CD14-positive monocyte (primary cell): ENCODE measurements at regions not wholly inside any gene's neighbourhood (a gene's known extent, or its start where the extent isn't known, plus 50 kb on each side); places are given as distances from the start of the nearest gene placed in this dataset.
"Not testable (repeated sequence)": the region's sequence is repeated elsewhere in the genome, so short reads cannot be mapped to it uniquely, and the experiment has no call there.

Experiments used
- DNase-seq, 3 donors: peaks; one replicate each; pipeline ENCODE4 v3.0.0-alpha.2; 2011 to 2022
- H2AFZ ChIP-seq: 2 replicates; pipeline ENCODE4 v1.6.0; 2012; ENCODE audit warnings: mild to moderate bottlenecking, low read depth, low read length, inconsistent platforms; ENCODE audit not compliant: insufficient read depth, poor library complexity, severe bottlenecking
- H3K27ac ChIP-seq, 2 donors: 1 replicate in 1 of 2; 2 replicates in 1 of 2; pipeline ENCODE4 v1.5.1; 2012 to 2013; ENCODE audit warnings: low read length in 2 of 2, control low read depth in 1 of 2, inconsistent platforms in 1 of 2, low read depth in 1 of 2, mild to moderate bottlenecking in 1 of 2
- H3K27me3 ChIP-seq, 2 donors: one replicate each; pipeline versions ENCODE4 v1.6.0 to v1.6.1; 2011 to 2013; ENCODE audit warnings: low read length in 2 of 2; ENCODE audit not compliant: control insufficient read depth in 2 of 2, insufficient read depth in 2 of 2
- H3K36me3 ChIP-seq, 2 donors: replicated peaks in 1 of 2; 1 replicate in 1 of 2; 2 replicates in 1 of 2; pipeline versions ENCODE4 v1.5.1 to v1.6.1; 2012 to 2013; ENCODE audit warnings: low read length in 2 of 2, control low read depth in 1 of 2, inconsistent platforms in 1 of 2, mild to moderate bottlenecking in 1 of 2; ENCODE audit not compliant: insufficient read depth in 2 of 2, control insufficient read depth in 1 of 2
- H3K4me1 ChIP-seq, 2 donors: 1 replicate in 1 of 2; 2 replicates in 1 of 2; pipeline versions ENCODE4 v1.5.1 to v1.6.1; 2012 to 2013; ENCODE audit warnings: low read length in 2 of 2, control low read depth in 1 of 2, inconsistent platforms in 1 of 2, mild to moderate bottlenecking in 1 of 2, moderate library complexity in 1 of 2; ENCODE audit not compliant: insufficient read depth in 2 of 2, control insufficient read depth in 1 of 2
- H3K4me2 ChIP-seq: replicated peaks from 2 replicates; pipeline ENCODE3; 2012; ENCODE audit warnings: low read length, moderate library complexity, mild to moderate bottlenecking; ENCODE audit not compliant: poor library complexity, severe bottlenecking; ENCODE audit errors: extremely low read depth
- H3K4me3 ChIP-seq, 3 experiments: fragments of 200-600 bp in 1 of 3; sonication (generic) in 1 of 3; replicated peaks in 1 of 3; 1 replicate in 2 of 3; 2 replicates in 1 of 3; pipeline ENCODE4 v1.5.1; 2011 to 2013; ENCODE audit warnings: low read length in 3 of 3, mild to moderate bottlenecking in 3 of 3, control low read depth in 2 of 3, low read depth in 2 of 3, inconsistent platforms in 1 of 3, moderate library complexity in 1 of 3
- H3K79me2 ChIP-seq: 2 replicates; pipeline ENCODE4 v1.6.0; 2012; ENCODE audit warnings: mild to moderate bottlenecking, control low read depth, inconsistent platforms, low read length, moderate library complexity; ENCODE audit not compliant: insufficient read depth
- H3K9ac ChIP-seq: 2 replicates; pipeline ENCODE4 v1.6.0; 2017; ENCODE audit warnings: low read length, mild to moderate bottlenecking; ENCODE audit not compliant: insufficient read depth, poor library complexity, severe bottlenecking
- H3K9me3 ChIP-seq, 2 donors: replicated peaks in 1 of 2; 1 replicate in 1 of 2; 2 replicates in 1 of 2; pipeline versions ENCODE4 v1.5.1 to v1.6.1; 2012 to 2013; ENCODE audit warnings: low read length in 2 of 2, control low read depth in 1 of 2; ENCODE audit not compliant: control insufficient read depth in 1 of 2, insufficient read depth in 1 of 2
- H4K20me1 ChIP-seq: 2 replicates; pipeline ENCODE4 v1.6.0; 2012; ENCODE audit warnings: mild to moderate bottlenecking, low read length, control low read depth, moderate library complexity; ENCODE audit not compliant: insufficient read depth
- H3K27ac Mint-ChIP-seq, 7 donors: one replicate each; pipeline ENCODE4 v1.8.0; 2020; ENCODE audit warnings: mild to moderate bottlenecking in 7 of 7, mixed read lengths in 7 of 7, moderate library complexity in 6 of 7, inconsistent platforms in 2 of 7
- H3K27me3 Mint-ChIP-seq, 3 donors: one replicate each; pipeline ENCODE4 v1.8.0; 2021 to 2022; ENCODE audit warnings: low read depth in 3 of 3, mild to moderate bottlenecking in 3 of 3, mixed read lengths in 3 of 3, moderate library complexity in 3 of 3, inconsistent platforms in 1 of 3
- H3K36me3 Mint-ChIP-seq, 2 donors: one replicate each; pipeline ENCODE4 v1.8.0; 2020; ENCODE audit warnings: mixed read lengths in 2 of 2, inconsistent platforms in 1 of 2, mild to moderate bottlenecking in 1 of 2
- H3K4me1 Mint-ChIP-seq: one replicate; pipeline ENCODE4 v1.8.0; 2020; ENCODE audit warnings: mild to moderate bottlenecking, mixed read lengths
- H3K4me3 Mint-ChIP-seq, 2 donors: one replicate each; pipeline ENCODE4 v1.8.0; 2020; ENCODE audit warnings: mild to moderate bottlenecking in 2 of 2, mixed read lengths in 2 of 2, moderate library complexity in 1 of 2
- H3K9me3 Mint-ChIP-seq, 7 donors: one replicate each; pipeline ENCODE4 v1.8.0; 2020 to 2022; ENCODE audit warnings: mixed read lengths in 7 of 7, mild to moderate bottlenecking in 6 of 7, moderate library complexity in 6 of 7, inconsistent platforms in 2 of 7
- CTCF ChIP-seq: fragments of 200-600 bp; IDR thresholded peaks from one replicate; pipeline ENCODE4 v1.8.0; 2022; ENCODE audit warnings: antibody characterized with exemption, mild to moderate bottlenecking
- WGBS: methylation state at CpG from one replicate; pipeline ENCODE4 v1.1.5; 2013; ENCODE audit warnings: missing lambda C conversion rate; ENCODE audit not compliant: insufficient coverage; 5-methylcytosine and 5-hydroxymethylcytosine counted together
- intact Hi-C, 2 donors: fragments of 100-400 bp; cut with micrococcal nuclease; formaldehyde crosslinking; loops; one replicate each; pipeline versions ENCODE4 v1.15.0 to v1.15.1; 2023

GRCh38 chr2:215631696-215632095 lies 195.8 kb upstream of the FN1 start:
- peaks cover 0 to 4% (median 2%) of the 10 kb centered on the region in 3 donors for H3K27me3 Mint-ChIP-seq
- Histone ChIP-seq H3K9ac (no peak overlapping the region), H3K4me3 (no peak overlapping the region), H3K4me2 (no peak overlapping the region), H2AFZ (no peak overlapping the region), H3K9me3 (peaks cover 14% of the 10 kb centered on the region in 2 donors), H3K36me3 (no peaks in the 10 kb centered on the region), H3K27me3 (no peaks in the 10 kb centered on the region), H3K4me1 (peaks cover 2 to 10% of the 10 kb centered on the region in 2 donors), H3K79me2 (no peaks in the 10 kb centered on the region), H4K20me1 (no peaks in the 10 kb centered on the region), H3K27ac (no peak overlapping the region)
- no peak overlapping the region for H3K27ac Mint-ChIP-seq
- no CpG with 5 or more reads among the region's 2 CpGs for WGBS
- peaks cover 24 to 39% (median 35%) of the 10 kb centered on the region in 7 donors for H3K9me3 Mint-ChIP-seq
- TF ChIP-seq CTCF, result no peak
- intact Hi-C loops, result no loop called here
- H3K36me3 Mint-ChIP-seq, result peaks cover 0 to 2% of the 10 kb centered on the region in 2 donors
- no peak for DNase-seq
- H3K4me1 Mint-ChIP-seq, result peaks cover 5% of the 10 kb centered on the region
- no peak overlapping the region for H3K4me3 Mint-ChIP-seq

- peaks cover 14% of the 10 kb centered on the region in 2 donors for H3K9me3 ChIP-seq
- H3K9ac ChIP-seq, H4K20me1 ChIP-seq, H3K36me3 ChIP-seq, H3K4me3 Mint-ChIP-seq, H3K4me3 ChIP-seq, intact Hi-C loops, H3K36me3 Mint-ChIP-seq, H3K27me3 Mint-ChIP-seq, H3K4me2 ChIP-seq, H3K27ac ChIP-seq, H2AFZ ChIP-seq, H3K4me1 Mint-ChIP-seq, H3K79me2 ChIP-seq, DNase-seq, H3K27ac Mint-ChIP-seq, H3K27me3 ChIP-seq: not testable (repeated sequence)
- peaks cover 24 to 39% (median 34%) of the 10 kb centered on the region in 7 donors for H3K9me3 Mint-ChIP-seq
- no CpG with 5 or more reads among the region's 2 CpGs for WGBS
- H3K4me1 ChIP-seq, result peaks cover 2 to 10% of the 10 kb centered on the region in 2 donors
These were observed 194.9 kb upstream of the FN1 start for GRCh38 chr2:215630796-215631195.
